Glomerular endothelial cell (primary cell): ENCODE measurements at regions not wholly inside any gene's neighbourhood (a gene's known extent, or its start where the extent isn't known, plus 50 kb on each side); places are given as distances from the start of the nearest gene placed in this dataset.

Experiments
- DNase-seq: peaks from one replicate; pipeline ENCODE4 v3.0.0-alpha.2; 2011; ENCODE audit warnings: low read depth, low spot score; ENCODE audit errors: extremely low read depth

DNA sequence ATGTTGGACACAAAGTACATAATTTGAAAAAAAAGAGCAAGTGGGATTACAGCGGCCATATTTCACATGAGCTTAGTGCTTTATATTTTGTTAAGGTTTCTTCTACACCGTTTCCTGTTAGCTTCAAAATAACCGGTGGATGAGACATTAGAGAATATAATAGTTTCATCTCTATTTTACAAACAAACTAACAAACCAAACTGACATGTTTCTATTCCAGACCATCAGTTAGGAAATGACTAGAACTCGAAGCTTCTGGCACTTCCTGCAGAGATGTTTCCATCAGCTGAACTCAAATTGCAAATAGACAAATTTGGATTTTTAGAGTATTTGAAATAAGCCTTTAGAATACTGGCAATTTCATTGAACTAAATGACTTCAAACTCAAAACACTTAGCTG is 86.5 kb downstream of the MTRR start:
- DNase-seq = no peak

DNA sequence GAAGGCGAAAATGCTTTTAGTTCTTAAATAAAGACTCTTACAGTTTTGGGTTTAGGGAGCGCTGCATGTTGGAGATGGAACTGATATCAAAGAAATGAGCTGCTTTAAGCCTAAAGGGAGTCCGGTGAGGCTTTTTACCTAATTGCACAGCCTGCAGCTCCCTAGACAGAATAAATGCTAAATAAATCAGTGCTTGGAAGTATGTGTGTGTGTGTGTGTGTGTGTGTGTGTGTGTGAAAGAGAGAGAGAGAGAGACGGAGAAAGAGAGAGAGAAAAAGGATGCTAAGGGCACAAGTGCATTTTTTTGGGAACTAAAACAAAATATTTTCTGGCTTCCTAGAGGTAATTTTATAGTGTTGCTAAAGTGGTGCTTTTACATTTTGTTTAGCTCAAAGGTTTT is 88.4 kb downstream of the MTRR start:
- no peak for DNase-seq

DNA sequence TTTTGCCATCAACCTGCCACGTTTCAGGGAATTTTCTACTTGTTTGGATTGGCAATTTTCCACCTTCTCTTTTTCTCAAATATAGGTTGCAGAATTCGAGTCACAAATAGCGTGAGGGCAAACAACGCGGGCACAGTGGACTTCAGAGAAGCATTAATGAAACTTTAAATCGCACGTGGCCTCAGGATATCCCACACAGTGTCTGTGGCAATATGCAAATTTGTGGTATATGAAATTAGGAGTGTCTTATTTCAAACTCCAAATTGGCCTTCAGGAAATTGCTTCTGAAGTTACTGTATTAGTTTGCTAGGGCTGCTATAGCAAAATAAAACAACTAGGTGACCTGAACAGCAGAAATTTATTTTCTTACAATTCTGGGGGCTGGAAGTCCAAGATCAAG is 91.2 kb downstream of the MTRR start:
- DNase-seq = no peak

DNA sequence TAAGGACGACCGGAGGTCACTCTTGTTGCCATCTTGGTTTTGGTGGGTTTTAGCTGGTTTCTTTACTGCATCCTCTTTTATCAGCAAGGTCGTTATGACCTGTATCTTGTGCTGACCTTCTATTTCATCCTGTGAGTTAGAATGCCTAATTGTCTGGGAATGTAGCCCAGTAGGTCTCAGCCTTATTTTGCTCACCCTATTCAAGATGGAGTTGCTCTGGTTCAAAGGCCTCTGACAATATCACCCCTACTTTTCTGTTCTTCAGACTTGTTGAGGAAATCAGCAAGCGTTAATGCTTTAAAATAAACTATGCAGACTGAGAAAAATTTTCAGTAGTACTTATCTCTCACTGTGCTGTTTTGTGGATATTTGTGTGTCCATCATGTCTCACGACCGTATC is 92.6 kb downstream of the MTRR start:
- DNase-seq = no peak

DNA sequence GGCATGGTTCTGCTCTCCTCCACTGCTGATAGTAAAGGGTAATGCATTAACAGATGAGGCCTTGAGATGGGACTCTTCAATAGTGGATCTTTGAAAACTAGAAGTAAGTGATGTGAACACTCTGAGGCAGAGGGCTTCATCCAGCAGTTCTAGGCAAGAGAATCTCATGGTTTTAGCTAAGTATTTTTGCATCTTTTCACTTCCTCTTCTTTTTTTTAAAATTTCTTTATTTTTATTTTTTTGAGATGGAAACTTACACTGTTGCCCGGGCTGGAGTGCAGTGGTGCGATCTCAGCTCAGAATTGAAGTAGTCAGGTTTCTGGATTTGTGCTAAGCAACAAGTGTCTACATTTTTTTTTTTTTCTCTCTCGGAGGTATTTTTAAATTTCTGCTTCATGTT is 101.9 kb downstream of the MTRR start:
- no peak for DNase-seq

DNA sequence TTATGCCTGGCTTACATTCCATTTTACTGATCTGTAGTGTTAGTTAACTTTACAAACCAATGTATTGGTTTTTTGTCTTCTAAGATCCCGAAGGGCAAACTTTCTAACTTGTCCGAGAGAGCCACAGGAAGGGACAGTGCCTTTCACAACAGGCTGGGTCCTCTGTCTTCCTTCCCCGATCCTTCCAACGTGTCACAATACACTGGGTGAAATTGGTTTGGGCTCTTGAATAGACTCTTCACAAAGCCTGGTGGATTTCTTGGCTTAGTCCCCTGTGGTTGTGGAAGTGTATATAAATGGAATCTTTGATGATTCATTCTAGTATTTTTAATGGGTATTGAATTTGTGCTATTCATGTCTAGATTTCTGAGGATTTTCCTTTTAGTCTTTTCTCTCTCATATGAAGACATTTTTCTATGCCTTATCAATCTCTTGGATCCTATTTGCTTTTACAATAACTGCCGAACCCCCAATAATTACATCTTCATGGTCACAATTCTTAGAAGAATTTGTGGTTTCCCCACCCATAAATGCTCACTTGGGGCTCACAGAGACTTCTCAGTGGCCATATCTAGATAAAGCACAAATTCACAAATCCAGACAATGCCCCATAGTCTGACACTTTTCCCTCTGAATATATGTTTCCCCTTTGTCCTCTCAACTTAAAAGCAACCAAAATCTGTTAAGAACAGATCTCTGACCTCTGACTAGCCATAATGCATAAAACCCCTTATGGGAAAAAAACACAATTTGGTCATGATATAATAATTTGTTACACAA is 107.7 kb downstream of the MTRR start:
- no peak for DNase-seq

DNA sequence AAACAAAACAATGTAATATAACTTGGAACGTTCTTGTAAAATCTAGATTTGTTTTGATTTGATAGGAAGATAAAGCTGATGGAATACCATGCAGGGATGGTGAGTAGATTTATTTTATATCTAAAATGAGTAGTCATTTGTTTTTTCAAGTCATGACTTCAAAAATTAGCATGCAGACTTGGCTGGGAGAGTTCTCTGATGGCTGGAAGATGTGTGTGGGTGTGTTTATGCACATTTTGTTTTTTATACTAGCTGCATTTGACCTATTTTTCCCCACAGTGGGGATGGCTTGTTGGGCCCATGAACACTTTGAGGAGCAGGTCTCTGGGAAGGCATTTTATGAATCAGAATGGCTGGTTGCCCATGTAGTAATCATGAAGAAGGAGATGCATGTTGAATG is 109.2 kb downstream of the MTRR start:
- no peak for DNase-seq

DNA sequence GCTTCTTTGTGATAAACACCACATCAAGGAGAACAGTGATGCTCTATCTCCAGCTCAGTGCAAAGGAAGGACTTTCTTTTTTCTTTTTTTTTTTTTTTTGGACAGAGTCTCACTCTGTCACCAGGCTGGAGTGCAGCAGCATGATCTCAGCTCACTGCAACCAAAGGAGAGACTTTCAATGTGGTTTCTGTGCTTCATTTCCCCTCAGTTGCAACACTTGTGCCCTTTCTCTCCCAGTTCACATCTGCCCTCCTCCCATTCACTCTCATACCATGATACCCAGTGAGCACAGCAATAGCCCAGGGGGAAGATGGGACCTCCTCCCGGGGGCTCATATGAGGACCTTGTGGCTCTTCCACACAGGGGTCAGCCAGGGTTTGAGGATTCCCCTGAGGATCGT is 110.0 kb downstream of the MTRR start:
- DNase-seq = no peak

DNA sequence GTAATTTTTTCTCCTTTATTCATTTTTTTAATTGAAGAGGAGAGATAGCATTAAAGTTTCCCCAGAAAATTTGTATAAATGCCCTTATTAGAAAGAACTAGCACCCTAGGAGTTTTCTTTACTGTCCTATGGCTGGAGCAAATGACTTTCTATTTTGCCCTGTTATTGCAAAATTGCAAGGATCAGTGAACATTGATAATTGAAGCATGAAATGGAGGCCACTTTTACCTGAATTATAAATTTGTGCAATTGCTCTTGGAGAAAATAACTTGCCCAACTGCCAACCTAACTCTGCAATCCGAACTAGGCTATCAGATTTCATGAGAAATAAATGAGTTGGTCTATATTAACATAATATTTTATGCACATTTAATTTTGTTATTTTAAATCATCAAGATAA is 111.9 kb downstream of the MTRR start:
- DNase-seq = no peak

DNA sequence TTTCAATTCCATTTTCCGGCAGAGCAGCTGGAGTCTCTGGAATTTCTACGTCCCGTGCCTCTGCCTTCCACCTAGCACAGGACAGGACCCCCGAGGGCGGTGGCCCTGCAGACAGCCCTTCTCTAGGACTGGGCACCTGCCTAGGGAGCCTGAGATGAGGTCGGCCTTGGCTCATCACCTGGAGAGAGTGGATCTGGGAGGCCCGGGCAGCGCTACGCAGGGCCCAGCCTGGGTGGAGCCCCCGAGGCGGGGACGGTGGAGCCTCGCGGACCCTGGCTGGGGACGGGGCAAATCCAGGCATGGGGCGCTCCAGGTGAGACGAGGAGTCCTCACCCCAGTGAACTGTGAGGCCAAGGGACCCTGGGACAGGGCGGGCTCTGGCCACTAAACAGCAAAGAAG is 114.5 kb downstream of the MTRR start:
- no peak for DNase-seq

DNA sequence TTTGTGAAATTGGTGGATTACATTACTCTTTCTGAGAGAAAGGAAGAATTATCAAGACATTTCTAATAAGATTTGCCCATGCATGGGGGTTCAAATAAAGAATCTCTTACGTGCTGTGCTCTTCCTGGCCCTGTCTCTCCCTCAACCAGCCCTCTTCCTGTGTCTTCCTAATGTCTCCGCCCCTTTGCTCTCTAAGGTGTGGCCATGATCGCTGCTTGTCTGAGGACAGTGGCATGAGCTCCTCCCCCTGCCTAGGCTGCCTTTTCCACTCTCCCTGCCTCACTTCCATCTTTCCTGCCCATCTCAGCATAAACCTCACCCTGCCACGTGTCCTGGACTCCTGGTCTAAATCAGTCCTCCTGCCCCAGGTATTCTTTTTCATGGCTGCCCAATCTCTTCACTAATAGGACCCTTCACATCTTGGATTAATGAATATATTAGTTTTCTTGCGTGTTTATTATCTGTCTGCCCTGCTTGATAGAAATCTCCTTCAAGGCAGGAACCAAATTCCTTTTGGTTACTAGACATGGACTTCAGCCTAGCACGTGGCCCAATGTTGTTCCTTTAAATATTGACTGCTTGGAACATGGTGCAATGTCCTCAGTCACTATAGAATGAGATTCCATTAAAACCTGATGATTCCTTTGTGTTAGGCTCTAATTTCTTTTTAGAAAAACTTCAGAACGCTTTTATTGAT is 122.3 kb downstream of the MTRR start:
- DNase-seq = no peak

DNA sequence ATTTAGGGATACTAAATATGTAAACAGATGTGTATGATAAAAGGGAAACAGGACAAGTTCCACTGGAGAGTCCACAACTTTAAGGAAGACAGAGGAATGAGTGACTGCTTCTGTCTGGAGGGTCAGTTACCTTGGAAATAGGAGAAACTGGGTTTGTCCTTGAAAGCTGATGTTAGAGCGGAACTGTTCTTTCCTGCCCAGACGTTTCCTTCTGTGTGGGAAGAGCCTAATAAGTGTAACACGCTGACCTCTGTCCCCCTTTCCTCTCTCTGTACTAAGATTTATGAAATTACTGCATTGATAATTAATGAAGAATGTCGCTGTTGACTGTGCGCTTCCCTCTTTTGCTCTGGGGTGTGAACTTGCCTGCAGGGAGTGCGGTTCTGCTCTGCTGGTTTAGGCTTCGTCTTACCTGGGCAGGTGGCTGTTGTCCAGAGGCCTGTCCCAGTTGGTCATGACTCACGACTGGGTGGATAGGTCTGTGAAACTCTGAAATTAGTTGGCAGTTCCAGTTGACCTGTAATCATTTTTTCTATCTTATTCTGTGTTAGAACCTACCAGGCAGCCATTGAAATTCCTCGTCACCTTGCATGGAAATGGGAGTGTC is 126.8 kb downstream of the MTRR start:
- DNase-seq = no peak

DNA sequence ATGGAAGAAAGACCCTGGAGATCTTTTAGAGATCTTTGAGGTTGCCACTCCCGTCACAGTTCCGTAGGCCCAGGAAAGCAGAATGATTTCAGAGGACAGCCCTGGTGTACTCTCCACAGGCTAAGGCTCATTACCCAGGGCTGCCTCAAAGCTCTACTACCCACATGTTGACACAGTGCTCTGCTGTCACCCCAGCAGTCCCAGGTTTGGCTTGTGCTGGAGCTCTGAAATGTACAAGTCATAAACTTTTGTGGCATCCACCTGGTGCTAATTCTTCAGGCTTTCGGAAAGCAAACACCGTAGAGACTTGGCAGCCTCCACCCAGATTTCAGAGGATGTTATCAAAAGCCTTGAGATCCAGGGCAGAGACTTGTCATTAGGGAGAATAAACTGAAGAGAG is 136.5 kb downstream of the MTRR start:
- DNase-seq = no peak

DNA sequence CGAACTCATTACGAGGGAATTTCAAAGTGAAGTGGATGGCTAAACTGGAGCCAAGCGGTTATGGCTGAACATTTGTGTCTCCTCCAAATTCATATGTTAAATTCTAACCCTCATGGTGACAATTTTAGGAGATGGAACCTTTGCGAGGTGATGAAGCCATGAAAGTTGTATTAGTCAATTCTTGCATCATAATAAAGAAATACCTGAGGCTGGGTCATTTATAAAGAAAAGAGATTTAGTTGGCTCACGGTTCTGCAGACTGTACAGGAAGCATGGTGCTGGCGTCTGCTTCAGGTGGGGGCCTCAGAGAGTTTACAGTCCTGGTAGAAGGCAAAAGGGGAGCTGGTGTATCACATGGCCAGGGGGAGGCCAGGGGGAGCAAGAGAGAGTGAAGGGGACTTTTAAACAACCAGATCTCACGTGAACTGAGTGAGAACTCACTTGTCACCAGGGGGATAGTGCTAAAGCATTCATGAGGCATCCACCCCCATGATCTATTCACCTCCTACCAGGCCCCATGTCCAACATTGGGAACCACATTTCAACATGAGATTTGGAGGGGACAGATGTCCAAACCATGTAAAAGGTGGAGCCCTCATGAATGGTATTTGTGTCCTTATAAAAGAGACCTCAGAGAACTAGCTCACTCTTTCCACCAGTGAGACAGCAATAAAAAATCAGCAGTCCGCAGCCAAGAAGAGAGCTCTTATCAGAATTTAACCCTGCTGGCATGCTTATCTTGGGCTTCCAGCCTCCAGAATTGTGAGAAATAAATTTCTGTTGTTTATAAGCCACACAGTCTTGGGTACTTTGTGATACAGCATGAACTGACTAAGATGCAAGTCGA is 143.4 kb downstream of the MTRR start:
- DNase-seq = no peak

DNA sequence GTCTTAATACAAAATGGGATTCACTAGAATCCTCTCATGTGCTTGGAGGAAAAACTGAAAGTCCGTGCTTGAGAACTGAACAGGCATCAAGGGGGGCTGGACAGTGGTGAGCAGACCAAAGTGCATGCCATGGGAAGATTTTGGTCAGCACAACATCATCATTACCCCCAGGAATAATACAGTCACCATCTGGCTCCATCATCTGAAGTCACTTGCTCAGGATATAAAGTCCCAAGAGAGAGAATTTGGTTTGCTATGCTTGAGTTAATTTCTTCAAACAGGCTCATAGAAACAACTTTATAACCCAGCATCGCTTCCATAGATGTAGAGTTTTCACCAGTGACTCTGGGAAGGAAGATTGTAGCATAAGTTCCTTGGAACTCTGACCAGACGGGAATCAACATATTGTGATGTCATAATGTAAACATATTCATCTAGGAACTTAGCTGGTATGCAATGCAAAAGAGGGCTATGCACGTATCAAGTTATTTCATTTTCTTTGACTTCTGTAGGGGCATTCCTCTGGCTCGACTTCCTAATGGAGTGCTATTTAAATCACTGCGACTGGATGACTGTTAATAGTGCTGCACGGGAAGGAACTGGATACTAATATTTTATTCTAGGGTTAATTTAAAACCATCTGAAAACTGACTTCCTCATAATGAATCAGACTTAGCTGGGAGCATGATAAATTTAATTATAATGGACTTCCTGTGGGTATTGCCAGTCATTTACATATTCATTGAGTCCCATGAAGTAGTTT is 145.2 kb downstream of the MTRR start:
- no peak for DNase-seq

DNA sequence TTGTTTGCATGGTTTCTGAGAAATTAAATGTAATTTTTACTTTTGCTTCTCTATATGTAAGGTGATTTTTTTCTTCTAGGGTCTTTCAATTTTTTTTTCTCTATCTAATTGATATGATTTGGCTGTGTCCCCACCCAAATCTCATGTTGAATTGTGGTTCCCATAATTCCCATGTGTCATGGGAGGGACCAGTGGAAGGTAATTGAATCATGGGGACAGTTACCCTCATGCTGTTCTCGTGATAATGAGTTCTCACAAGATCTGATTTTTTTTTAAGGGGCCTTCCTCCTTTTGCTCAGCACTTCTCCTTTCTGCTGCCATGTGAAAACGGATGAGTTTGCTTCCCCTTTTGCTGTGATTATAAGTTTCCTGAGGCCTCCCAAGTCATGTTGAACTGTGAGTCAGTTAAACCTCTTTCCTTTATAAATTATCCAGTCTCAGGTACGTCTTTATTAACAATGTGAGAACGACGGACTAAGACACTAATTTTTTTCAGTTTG is 150.8 kb downstream of the MTRR start:
- DNase-seq = no peak

DNA sequence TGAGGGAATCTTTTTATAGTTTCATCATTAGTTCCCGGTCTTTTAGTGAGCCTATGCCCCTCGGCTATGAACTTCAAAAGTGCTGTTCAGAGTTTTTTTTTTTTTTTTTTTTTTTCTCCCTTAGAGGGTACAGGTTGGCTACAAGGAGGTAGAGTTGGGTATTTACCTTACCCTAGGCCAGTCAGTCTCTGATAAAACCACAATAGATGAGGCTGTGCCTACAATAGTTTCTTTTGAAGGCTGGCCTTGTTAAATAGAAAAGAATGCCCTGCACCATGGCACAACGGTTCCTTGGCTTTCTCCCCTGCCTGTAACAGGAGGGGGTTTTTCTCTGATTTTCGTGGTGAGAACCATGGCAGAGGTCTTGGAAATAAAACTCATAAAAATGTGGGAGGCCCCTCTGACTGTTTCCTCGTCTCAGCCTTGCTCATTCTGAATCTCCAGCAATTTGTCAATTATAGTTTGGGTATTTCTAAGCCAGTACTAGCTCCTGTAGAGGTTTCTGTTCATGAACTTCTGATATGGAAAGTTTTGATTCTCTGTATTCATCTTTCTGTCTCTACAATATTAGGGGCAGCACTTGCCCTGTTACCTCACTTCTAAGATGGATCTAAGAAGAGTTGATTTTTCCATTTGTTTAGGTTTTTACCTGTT is 152.0 kb downstream of the MTRR start:
- DNase-seq = no peak

DNA sequence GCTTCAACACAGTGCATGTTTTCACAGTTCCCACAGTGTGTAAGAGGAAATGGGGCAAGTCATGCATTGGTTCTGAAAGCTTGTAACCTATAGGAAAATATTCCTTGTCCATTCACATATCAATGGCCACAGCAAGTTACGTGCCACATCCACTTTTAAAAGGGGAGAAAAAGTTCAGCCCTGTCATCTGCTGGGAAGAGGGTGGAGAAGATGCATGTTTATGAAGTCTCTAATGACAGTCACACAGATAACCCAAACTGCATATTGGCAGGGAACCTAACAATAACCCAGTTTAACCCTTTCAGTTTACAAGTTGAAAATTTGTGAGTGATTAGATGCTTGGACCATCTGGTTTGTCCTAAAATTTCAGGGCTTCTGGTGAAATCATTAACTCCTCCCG is 159.3 kb downstream of the MTRR start:
- DNase-seq = no peak

DNA sequence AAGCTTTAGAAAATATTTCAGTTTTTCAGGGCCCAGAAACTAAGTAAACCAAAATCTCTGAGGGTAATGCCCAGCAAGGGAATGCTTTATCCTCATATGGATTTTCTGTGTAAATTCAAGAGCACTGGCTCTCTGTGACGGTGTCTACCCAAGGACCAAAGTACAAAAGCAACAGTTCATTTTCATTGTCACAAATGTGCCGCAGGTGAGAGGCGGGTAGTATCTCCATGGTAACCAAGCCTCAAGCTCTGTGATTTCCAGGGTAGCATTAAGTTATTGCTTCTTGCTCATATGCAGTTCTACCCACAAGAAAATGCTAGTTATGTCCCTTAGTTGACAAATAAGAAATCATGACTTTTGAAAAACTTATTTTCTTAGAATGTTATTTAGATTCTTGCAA is 164.3 kb downstream of the MTRR start:
- no peak for DNase-seq

DNA sequence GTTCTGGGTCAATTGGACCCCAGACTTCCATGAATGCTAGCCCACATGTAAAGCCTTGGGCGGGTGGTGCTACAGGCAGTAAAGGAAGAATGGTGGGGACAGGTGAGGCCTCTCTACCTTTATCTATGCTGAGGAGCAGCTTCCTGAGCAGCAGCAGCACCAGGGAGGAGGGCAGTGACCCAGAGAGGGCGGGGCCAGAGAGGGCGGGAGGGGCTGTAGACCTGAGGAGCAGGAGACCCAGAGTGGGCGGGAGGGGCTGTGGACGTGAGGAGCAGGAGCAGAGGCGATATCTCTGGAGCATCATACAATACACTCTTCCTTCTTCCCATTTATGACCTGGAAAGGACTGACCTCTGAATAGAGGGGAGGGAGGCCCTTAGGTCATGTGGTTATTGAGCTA is 165.9 kb downstream of the MTRR start:
- DNase-seq = no peak
